ENCODE measurements at regions not wholly inside any gene's neighbourhood (a gene's known extent, or its start where the extent isn't known, plus 50 kb on each side); places are given as distances from the start of the nearest gene placed in this dataset.
"Not testable (repeated sequence)": the region's sequence is repeated elsewhere in the genome, so short reads cannot be mapped to it uniquely, and the experiment has no call there.

DNA sequence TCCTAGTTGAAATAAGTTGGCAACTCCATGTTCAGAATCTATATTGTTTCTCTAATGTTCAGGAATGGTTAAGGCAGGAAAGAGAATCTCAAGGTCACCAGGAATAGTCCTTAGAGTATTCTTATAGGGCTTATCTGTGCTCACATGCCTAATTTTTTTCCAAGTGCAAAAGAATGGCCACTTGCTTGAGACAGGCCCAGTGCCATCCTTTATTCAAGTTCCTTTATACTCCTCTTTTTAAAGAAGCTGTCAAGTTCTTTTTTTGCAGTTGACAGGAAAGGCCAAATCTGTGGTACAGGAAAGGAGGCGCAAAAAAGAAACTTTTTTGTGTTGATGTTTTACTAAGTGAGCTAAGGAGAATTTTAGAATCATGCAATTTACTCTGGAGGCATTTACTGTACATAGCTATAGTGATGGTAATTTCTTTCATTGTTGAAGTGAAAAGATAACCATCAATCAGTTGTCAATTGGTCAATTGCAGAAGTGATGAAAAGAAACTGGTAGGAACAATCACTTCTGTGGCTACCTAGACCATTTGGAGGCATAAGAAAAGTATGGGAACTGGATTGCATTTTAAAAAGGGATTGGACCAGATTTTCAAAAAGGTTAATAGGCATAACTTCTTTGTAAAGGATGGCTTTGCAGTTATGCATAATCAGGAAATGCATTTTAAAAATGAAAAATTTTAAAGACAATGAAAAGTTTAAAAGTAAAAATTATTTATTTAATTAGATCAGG is 102.5 kb upstream of the SOX2 start:
- DNase-seq (ENCODE audit: low read depth in 2 of 2), result no peak

- DNase-seq (ENCODE audit: low read depth in 2 of 2), result no peak
Observed at GRCh38 chr3:181604267-181604666, 107.5 kb upstream of the SOX2 start.

GRCh38 chr3:181596126-181596525 is 115.6 kb upstream of the SOX2 start:
- DNase-seq (ENCODE audit: low read depth in 2 of 2), result no peak

GRCh38 chr3:181590939-181591338 is 120.8 kb upstream of the SOX2 start:
- DNase-seq (ENCODE audit: low read depth in 2 of 2), result not testable (repeated sequence)

- no peak for DNase-seq (ENCODE audit: low read depth in 2 of 2)
Observed at GRCh38 chr3:181582619-181583018, 129.1 kb upstream of the SOX2 start.

GRCh38 chr3:181581656-181582055 is 130.1 kb upstream of the SOX2 start:
- DNase-seq (ENCODE audit: low read depth in 2 of 2), result no peak

DNA sequence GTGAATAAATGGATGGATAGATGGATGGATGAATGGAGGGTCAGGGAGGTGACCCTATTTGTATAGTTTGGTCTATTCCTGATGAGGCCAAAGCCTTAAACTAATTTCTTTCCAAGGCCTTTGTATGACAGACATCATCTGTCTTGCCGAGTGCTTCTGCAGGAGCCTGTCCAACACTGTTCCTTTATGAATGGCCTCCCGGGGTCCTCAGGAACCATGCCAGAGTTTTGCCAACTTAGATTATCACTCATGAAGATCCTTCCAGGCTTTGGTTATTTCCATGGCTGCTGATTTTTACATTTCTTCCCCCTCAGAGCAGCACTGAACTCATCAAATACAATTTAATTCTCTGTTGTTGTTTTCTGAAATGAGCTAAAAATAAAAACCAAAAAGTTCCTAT is 133.0 kb upstream of the SOX2 start:
- no peak for DNase-seq (ENCODE audit: low read depth in 2 of 2)

- no peak for DNase-seq (ENCODE audit: low read depth in 2 of 2)
Observed at GRCh38 chr3:181572432-181572831, 139.3 kb upstream of the SOX2 start.

DNA sequence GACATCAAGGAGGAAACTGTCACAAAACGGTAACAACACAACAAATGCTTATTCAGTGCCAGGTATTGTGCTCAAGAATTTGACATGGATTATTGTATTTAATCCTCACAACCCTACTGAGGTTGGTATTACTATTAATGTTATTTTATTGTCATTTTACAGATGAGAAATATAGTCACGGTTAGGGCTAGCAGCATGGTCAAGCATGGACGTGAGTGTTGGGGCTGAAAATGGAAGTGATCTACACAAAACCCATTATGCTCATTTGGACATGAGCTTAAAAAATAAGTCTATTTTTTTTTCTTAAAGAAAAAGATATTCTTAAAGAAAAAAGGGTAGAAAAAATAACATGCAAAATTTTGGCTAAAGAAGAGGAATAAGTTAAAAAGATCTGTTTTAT is 141.3 kb upstream of the SOX2 start:
- no peak for DNase-seq (ENCODE audit: low read depth in 2 of 2)

- no peak for DNase-seq (ENCODE audit: low read depth in 2 of 2)
Observed at GRCh38 chr3:181569356-181569940, 142.3 kb upstream of the SOX2 start.

DNA sequence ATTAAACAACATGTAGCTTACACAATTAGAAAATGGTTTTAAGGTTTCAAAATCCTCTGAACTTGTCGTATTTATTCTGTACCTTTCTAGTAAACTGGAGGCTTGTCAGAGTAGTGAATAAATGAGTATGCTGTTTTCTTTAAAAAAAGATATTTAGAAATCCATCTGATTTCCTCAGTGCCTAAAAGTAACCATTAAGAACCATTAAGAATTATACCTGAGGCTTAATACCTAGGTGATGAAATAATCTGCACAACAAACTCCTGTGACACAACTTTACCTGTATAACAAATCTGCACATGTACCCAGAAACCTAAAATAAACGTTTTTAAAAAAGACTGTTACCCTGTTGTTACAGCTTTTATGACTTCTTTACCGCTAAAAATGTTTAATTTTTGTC is 143.0 kb upstream of the SOX2 start:
- DNase-seq (ENCODE audit: low read depth in 2 of 2), result no peak

DNA sequence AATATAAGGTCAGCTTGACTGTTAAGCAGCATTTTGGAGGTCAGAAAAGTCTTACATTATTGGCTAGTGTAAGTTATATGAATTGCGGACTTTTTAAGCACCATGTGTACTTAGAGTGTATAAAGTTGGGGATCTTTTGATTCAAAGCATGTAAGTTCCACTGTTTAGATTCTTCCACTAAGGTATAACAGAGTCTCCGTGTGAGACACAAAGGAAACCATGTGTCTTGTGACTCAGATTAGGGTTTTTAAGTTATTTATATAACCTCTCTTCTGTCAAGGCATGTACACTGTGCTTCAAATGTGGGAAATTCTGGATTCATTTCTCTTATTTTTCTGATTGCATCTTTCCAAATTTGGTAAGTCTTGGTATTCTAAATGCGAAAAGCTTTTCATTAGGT is 143.5 kb upstream of the SOX2 start:
- no peak for DNase-seq (ENCODE audit: low read depth in 2 of 2)

GRCh38 chr3:181567311-181568075 is 144.2 kb upstream of the SOX2 start:
- no peak for DNase-seq (ENCODE audit: low read depth in 2 of 2)

DNA sequence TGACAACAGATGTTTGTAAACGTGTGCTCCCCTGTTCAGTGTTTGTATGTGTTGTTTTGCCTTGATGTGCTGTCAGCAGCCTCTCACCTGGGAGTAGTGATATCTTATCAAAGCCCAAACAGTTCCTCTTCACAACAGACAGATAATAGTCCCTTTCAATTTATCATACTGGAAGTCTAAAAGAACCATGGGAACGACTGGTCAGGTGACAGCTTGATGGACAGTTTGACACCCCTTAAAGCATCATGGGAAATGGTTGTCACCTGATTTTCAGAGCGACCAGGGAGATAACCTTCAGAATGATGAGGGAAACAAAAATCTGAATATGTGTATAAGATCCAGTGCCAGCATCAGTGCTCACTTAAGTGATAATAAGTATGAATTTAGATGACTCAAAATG is 146.3 kb upstream of the SOX2 start:
- DNase-seq (ENCODE audit: low read depth in 2 of 2), result no peak

DNA sequence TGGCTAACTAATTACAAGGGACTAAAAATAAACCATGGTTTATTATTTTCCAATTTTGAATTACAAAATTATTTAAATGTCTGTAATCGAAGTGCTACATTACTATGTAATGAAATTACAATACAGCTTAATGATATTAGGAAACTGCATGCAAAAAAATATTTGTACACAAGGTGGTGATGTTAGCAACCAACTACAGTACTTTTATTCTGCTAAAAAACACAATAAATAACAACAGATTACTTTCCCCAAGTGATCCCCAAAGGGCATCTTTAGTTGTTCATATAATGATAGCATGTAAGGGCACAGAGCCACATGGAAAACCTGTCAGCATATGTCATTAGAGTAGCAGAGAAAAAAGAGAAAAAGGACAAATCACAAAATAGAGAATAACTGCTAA is 147.5 kb upstream of the SOX2 start:
- DNase-seq (ENCODE audit: low read depth in 2 of 2), result no peak

- no peak for DNase-seq (ENCODE audit: low read depth in 2 of 2)
Observed at GRCh38 chr3:181561139-181562031, 150.3 kb upstream of the SOX2 start.

- no peak for DNase-seq (ENCODE audit: low read depth in 2 of 2)
Observed at GRCh38 chr3:181558870-181559269, 152.9 kb upstream of the SOX2 start.

GRCh38 chr3:181555681-181556080 is 156.0 kb upstream of the SOX2 start:
- no peak for DNase-seq (ENCODE audit: low read depth in 2 of 2)

DNA sequence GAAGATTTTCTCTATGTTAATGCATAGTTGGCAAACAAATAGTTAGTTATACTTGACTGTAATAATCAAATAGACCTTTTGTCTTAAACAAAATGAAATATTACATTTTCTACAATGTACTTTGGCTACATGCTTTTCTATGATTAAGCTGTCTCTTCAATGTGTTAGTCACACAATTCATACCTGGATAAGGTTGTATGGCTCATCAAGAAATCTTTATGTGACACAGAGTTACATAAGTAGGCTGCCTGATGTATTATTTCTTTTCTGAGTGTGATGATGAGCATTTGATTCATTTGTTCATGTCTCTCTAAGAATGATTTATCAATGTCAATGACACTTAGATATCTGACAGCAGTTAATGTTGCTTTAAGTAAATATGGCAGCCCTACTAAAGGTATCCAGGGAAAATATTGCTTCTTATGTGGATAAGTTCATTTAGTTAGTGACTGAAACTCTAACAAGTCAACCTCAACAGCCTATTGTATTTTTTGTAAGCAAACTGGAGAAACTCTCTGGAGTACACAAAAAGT is 157.4 kb upstream of the SOX2 start:
- DNase-seq (ENCODE audit: low read depth in 2 of 2), result no peak

GRCh38 chr3:181549266-181549665 is 162.5 kb upstream of the SOX2 start:
- DNase-seq (ENCODE audit: low read depth in 2 of 2), result no peak

GRCh38 chr3:181541414-181541813 is 170.3 kb upstream of the SOX2 start:
- DNase-seq (ENCODE audit: low read depth in 2 of 2), result no peak

- DNase-seq (ENCODE audit: low read depth in 2 of 2), result no peak
Observed at GRCh38 chr3:181534781-181535221, 176.9 kb upstream of the SOX2 start.
